ENCODE measurements at regions not wholly inside any gene's neighbourhood (a gene's known extent, or its start where the extent isn't known, plus 50 kb on each side); places are given as distances from the start of the nearest gene placed in this dataset.

GRCh38 chr13:112240076-112240475 is 136.1 kb upstream of the SPACA7 start:
- TF ChIP-seq, protein P1, sequence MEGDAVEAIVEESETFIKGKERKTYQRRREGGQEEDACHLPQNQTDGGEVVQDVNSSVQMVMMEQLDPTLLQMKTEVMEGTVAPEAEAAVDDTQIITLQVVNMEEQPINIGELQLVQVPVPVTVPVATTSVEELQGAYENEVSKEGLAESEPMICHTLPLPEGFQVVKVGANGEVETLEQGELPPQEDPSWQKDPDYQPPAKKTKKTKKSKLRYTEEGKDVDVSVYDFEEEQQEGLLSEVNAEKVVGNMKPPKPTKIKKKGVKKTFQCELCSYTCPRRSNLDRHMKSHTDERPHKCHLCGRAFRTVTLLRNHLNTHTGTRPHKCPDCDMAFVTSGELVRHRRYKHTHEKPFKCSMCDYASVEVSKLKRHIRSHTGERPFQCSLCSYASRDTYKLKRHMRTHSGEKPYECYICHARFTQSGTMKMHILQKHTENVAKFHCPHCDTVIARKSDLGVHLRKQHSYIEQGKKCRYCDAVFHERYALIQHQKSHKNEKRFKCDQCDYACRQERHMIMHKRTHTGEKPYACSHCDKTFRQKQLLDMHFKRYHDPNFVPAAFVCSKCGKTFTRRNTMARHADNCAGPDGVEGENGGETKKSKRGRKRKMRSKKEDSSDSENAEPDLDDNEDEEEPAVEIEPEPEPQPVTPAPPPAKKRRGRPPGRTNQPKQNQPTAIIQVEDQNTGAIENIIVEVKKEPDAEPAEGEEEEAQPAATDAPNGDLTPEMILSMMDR (IDR thresholded peaks at IDR 0.05): no peak
- no peak for TF ChIP-seq EP300 (IDR thresholded peaks at IDR 0.05)
- no peak for TF ChIP-seq POLR2A (IDR thresholded peaks at IDR 0.05)
- no peak for TF ChIP-seq POLR2AphosphoS5 (IDR thresholded peaks at IDR 0.05)
